ENCODE measurements at regions not wholly inside any gene's neighbourhood (a gene's known extent, or its start where the extent isn't known, plus 50 kb on each side); places are given as distances from the start of the nearest gene placed in this dataset.

GRCh38 chr16:73149334-73149733 is 101.4 kb upstream of the ZFHX3 start:
- WGBS, result 83% methylated on average over 7 of the region's 7 CpGs
- H3K27ac ChIP-seq (ENCODE audit: low read depth in 1 of 2, low read length in 1 of 2), result no peak overlapping the region
- no peak overlapping the region for H3K4me3 ChIP-seq (ENCODE audit: low read length in 2 of 2)
- H3K27me3 ChIP-seq (ENCODE audit: control insufficient read depth in 2 of 2, insufficient read depth in 1 of 2, low read length in 1 of 2), result no peaks in the 10 kb centered on the region
- no peaks in the 10 kb centered on the region for H3K4me1 ChIP-seq (ENCODE audit: control insufficient read depth in 2 of 2, insufficient read depth in 2 of 2, low read length in 2 of 2)
- H3K9me3 ChIP-seq (ENCODE audit: control insufficient read depth in 2 of 2, insufficient read depth in 1 of 2, low read length in 1 of 2), result no peaks in the 10 kb centered on the region
- DNase-seq (ENCODE audit: low read depth in 6 of 9, low spot score in 9 of 9), result no peak
- H3K36me3 ChIP-seq (ENCODE audit: control insufficient read depth in 2 of 2, insufficient read depth in 2 of 2, low read length in 1 of 2), result no peaks in the 10 kb centered on the region

- Histone ChIP-seq H3K27me3 (ENCODE audit: control insufficient read depth in 2 of 2, insufficient read depth in 1 of 2, low read length in 1 of 2) (no peaks in the 10 kb centered on the region), H3K27ac (ENCODE audit: low read depth in 1 of 2, low read length in 1 of 2) (no peak overlapping the region), H3K9me3 (ENCODE audit: control insufficient read depth in 2 of 2, insufficient read depth in 1 of 2, low read length in 1 of 2) (no peaks in the 10 kb centered on the region), H3K36me3 (ENCODE audit: control insufficient read depth in 2 of 2, insufficient read depth in 2 of 2, low read length in 1 of 2) (no peaks in the 10 kb centered on the region), H3K4me1 (ENCODE audit: control insufficient read depth in 2 of 2, insufficient read depth in 2 of 2, low read length in 2 of 2) (no peaks in the 10 kb centered on the region), H3K4me3 (ENCODE audit: low read length in 2 of 2) (no peak overlapping the region)
- DNase-seq (ENCODE audit: low read depth in 6 of 9, low spot score in 9 of 9), result no peak
- WGBS, result 91% methylated on average over 3 of the region's 3 CpGs
Observed at GRCh38 chr16:73147958-73148357, 100.0 kb upstream of the ZFHX3 start.

- Histone ChIP-seq H3K27me3 (ENCODE audit: control insufficient read depth in 2 of 2, insufficient read depth in 1 of 2, low read length in 1 of 2) (no peaks in the 10 kb centered on the region), H3K27ac (ENCODE audit: low read depth in 1 of 2, low read length in 1 of 2) (no peak overlapping the region), H3K4me1 (ENCODE audit: control insufficient read depth in 2 of 2, insufficient read depth in 2 of 2, low read length in 2 of 2) (no peaks in the 10 kb centered on the region), H3K9me3 (ENCODE audit: control insufficient read depth in 2 of 2, insufficient read depth in 1 of 2, low read length in 1 of 2) (no peaks in the 10 kb centered on the region), H3K36me3 (ENCODE audit: control insufficient read depth in 2 of 2, insufficient read depth in 2 of 2, low read length in 1 of 2) (no peaks in the 10 kb centered on the region), H3K4me3 (ENCODE audit: low read length in 2 of 2) (no peak overlapping the region)
- DNase-seq (ENCODE audit: low read depth in 6 of 9, low spot score in 9 of 9), result no peak
- whole genome bisulfite sequencing, result 96% methylated on average over 10 of the region's 10 CpGs
Observed at GRCh38 chr16:73145166-73145880, 97.4 kb upstream of the ZFHX3 start.

GRCh38 chr16:73143576-73144422 is 95.9 kb upstream of the ZFHX3 start:
- H3K27ac ChIP-seq (ENCODE audit: low read depth in 1 of 2, low read length in 1 of 2), result peak overlapping the region in 1 of 2 donors; percentile 1
- no peak for DNase-seq (ENCODE audit: low read depth in 6 of 9, low spot score in 9 of 9)
- H3K4me3 ChIP-seq (ENCODE audit: low read length in 2 of 2), result no peak overlapping the region
- H3K9me3 ChIP-seq (ENCODE audit: control insufficient read depth in 2 of 2, insufficient read depth in 1 of 2, low read length in 1 of 2), result no peaks in the 10 kb centered on the region
- no peaks in the 10 kb centered on the region for H3K4me1 ChIP-seq (ENCODE audit: control insufficient read depth in 2 of 2, insufficient read depth in 2 of 2, low read length in 2 of 2)
- H3K27me3 ChIP-seq (ENCODE audit: control insufficient read depth in 2 of 2, insufficient read depth in 1 of 2, low read length in 1 of 2), result no peaks in the 10 kb centered on the region
- 93% methylated on average over 14 of the region's 14 CpGs for WGBS
- H3K36me3 ChIP-seq (ENCODE audit: control insufficient read depth in 2 of 2, insufficient read depth in 2 of 2, low read length in 1 of 2), result no peaks in the 10 kb centered on the region

GRCh38 chr16:73143002-73143401 is 95.1 kb upstream of the ZFHX3 start:
- no peak overlapping the region for H3K27ac ChIP-seq (ENCODE audit: low read depth in 1 of 2, low read length in 1 of 2)
- H3K27me3 ChIP-seq (ENCODE audit: control insufficient read depth in 2 of 2, insufficient read depth in 1 of 2, low read length in 1 of 2), result no peaks in the 10 kb centered on the region
- H3K4me1 ChIP-seq (ENCODE audit: control insufficient read depth in 2 of 2, insufficient read depth in 2 of 2, low read length in 2 of 2), result no peaks in the 10 kb centered on the region
- H3K36me3 ChIP-seq (ENCODE audit: control insufficient read depth in 2 of 2, insufficient read depth in 2 of 2, low read length in 1 of 2), result no peaks in the 10 kb centered on the region
- H3K9me3 ChIP-seq (ENCODE audit: control insufficient read depth in 2 of 2, insufficient read depth in 1 of 2, low read length in 1 of 2), result no peaks in the 10 kb centered on the region
- WGBS, result 91% methylated on average over 6 of the region's 6 CpGs
- no peak for DNase-seq (ENCODE audit: low read depth in 6 of 9, low spot score in 9 of 9)
- no peak overlapping the region for H3K4me3 ChIP-seq (ENCODE audit: low read length in 2 of 2)

- 95% methylated on average over 9 of the region's 9 CpGs for WGBS
- no peaks in the 10 kb centered on the region for H3K36me3 ChIP-seq (ENCODE audit: control insufficient read depth in 2 of 2, insufficient read depth in 2 of 2, low read length in 1 of 2)
- no peak for DNase-seq (ENCODE audit: low read depth in 6 of 9, low spot score in 9 of 9)
- no peak overlapping the region for H3K27ac ChIP-seq (ENCODE audit: low read depth in 1 of 2, low read length in 1 of 2)
- no peak overlapping the region for H3K4me3 ChIP-seq (ENCODE audit: low read length in 2 of 2)
- H3K27me3 ChIP-seq (ENCODE audit: control insufficient read depth in 2 of 2, insufficient read depth in 1 of 2, low read length in 1 of 2), result no peaks in the 10 kb centered on the region
- no peaks in the 10 kb centered on the region for H3K4me1 ChIP-seq (ENCODE audit: control insufficient read depth in 2 of 2, insufficient read depth in 2 of 2, low read length in 2 of 2)
- no peaks in the 10 kb centered on the region for H3K9me3 ChIP-seq (ENCODE audit: control insufficient read depth in 2 of 2, insufficient read depth in 1 of 2, low read length in 1 of 2)
Observed at GRCh38 chr16:73142053-73142854, 94.3 kb upstream of the ZFHX3 start.

- 97% methylated on average over 4 of the region's 4 CpGs for WGBS
- no peak overlapping the region for H3K27ac ChIP-seq (ENCODE audit: low read depth in 1 of 2, low read length in 1 of 2)
- H3K36me3 ChIP-seq (ENCODE audit: control insufficient read depth in 2 of 2, insufficient read depth in 2 of 2, low read length in 1 of 2), result no peaks in the 10 kb centered on the region
- DNase-seq (ENCODE audit: low read depth in 6 of 9, low spot score in 9 of 9), result no peak
- H3K4me3 ChIP-seq (ENCODE audit: low read length in 2 of 2), result no peak overlapping the region
- no peaks in the 10 kb centered on the region for H3K9me3 ChIP-seq (ENCODE audit: control insufficient read depth in 2 of 2, insufficient read depth in 1 of 2, low read length in 1 of 2)
- H3K4me1 ChIP-seq (ENCODE audit: control insufficient read depth in 2 of 2, insufficient read depth in 2 of 2, low read length in 2 of 2), result no peaks in the 10 kb centered on the region
- H3K27me3 ChIP-seq (ENCODE audit: control insufficient read depth in 2 of 2, insufficient read depth in 1 of 2, low read length in 1 of 2), result no peaks in the 10 kb centered on the region
Observed at GRCh38 chr16:73140929-73141328, 93.0 kb upstream of the ZFHX3 start.

- no peak for DNase-seq (ENCODE audit: low read depth in 6 of 9, low spot score in 9 of 9)
- Histone ChIP-seq H3K9me3 (ENCODE audit: control insufficient read depth in 2 of 2, insufficient read depth in 1 of 2, low read length in 1 of 2) (no peaks in the 10 kb centered on the region), H3K27ac (ENCODE audit: low read depth in 1 of 2, low read length in 1 of 2) (no peak overlapping the region), H3K36me3 (ENCODE audit: control insufficient read depth in 2 of 2, insufficient read depth in 2 of 2, low read length in 1 of 2) (no peaks in the 10 kb centered on the region), H3K4me1 (ENCODE audit: control insufficient read depth in 2 of 2, insufficient read depth in 2 of 2, low read length in 2 of 2) (no peaks in the 10 kb centered on the region), H3K4me3 (ENCODE audit: low read length in 2 of 2) (no peak overlapping the region), H3K27me3 (ENCODE audit: control insufficient read depth in 2 of 2, insufficient read depth in 1 of 2, low read length in 1 of 2) (no peaks in the 10 kb centered on the region)
- 93% methylated on average over 7 of the region's 7 CpGs for WGBS
Observed at GRCh38 chr16:73131156-73131862, 83.4 kb upstream of the ZFHX3 start.

All from thymus (tissue), 11 donors.